Fibroblast of peridontal ligament (primary cell): ENCODE measurements at regions not wholly inside any gene's neighbourhood (a gene's known extent, or its start where the extent isn't known, plus 50 kb on each side); places are given as distances from the start of the nearest gene placed in this dataset.
"Not testable (repeated sequence)": the region's sequence is repeated elsewhere in the genome, so short reads cannot be mapped to it uniquely, and the experiment has no call there.

Source experiments
- DNase-seq: peaks from one replicate; pipeline ENCODE4 v3.0.0-alpha.2; 2010; ENCODE audit errors: extremely low read depth

- no peak for DNase-seq
Observed at GRCh38 chr1:229920683-229921082, 146.4 kb upstream of the GALNT2 start.

- no peak for DNase-seq
Observed at GRCh38 chr1:229922249-229922648, 144.8 kb upstream of the GALNT2 start.

- DNase-seq, result no peak
Observed at GRCh38 chr1:229924639-229925038, 142.4 kb upstream of the GALNT2 start.

- DNase-seq, result no peak
Observed at GRCh38 chr1:229928767-229929166, 138.3 kb upstream of the GALNT2 start.

GRCh38 chr1:229931751-229932150 is 135.3 kb upstream of the GALNT2 start:
- not testable (repeated sequence) for DNase-seq

- not testable (repeated sequence) for DNase-seq
Observed at GRCh38 chr1:229935157-229935556, 131.9 kb upstream of the GALNT2 start.

GRCh38 chr1:229938551-229938950 is 128.5 kb upstream of the GALNT2 start:
- DNase-seq, result no peak

- no peak for DNase-seq
Observed at GRCh38 chr1:229940684-229941083, 126.4 kb upstream of the GALNT2 start.

- no peak for DNase-seq
Observed at GRCh38 chr1:229941160-229941559, 125.9 kb upstream of the GALNT2 start.

- no peak for DNase-seq
Observed at GRCh38 chr1:229941831-229942230, 125.2 kb upstream of the GALNT2 start.

GRCh38 chr1:229942501-229942900 is 124.5 kb upstream of the GALNT2 start:
- DNase-seq, result no peak

- DNase-seq, result no peak
Observed at GRCh38 chr1:229943148-229943714, 123.8 kb upstream of the GALNT2 start.

- DNase-seq, result no peak
Observed at GRCh38 chr1:229943988-229944743, 122.9 kb upstream of the GALNT2 start.

- no peak for DNase-seq
Observed at GRCh38 chr1:229945795-229946194, 121.2 kb upstream of the GALNT2 start.

- DNase-seq, result no peak
Observed at GRCh38 chr1:229947968-229948367, 119.1 kb upstream of the GALNT2 start.

GRCh38 chr1:229948438-229948837 is 118.6 kb upstream of the GALNT2 start:
- no peak for DNase-seq

- DNase-seq, result no peak
Observed at GRCh38 chr1:229949500-229949899, 117.5 kb upstream of the GALNT2 start.

- DNase-seq, result no peak
Observed at GRCh38 chr1:229950020-229950419, 117.0 kb upstream of the GALNT2 start.

- no peak for DNase-seq
Observed at GRCh38 chr1:229950908-229951307, 116.1 kb upstream of the GALNT2 start.

- DNase-seq, result no peak
Observed at GRCh38 chr1:229951856-229952534, 115.0 kb upstream of the GALNT2 start.

- peak; percentile 12 for DNase-seq
Observed at GRCh38 chr1:229952670-229953520, 114.1 kb upstream of the GALNT2 start.

- no peak for DNase-seq
Observed at GRCh38 chr1:229953736-229954326, 113.2 kb upstream of the GALNT2 start.
